Stimulated activated CD4-positive, alpha-beta T cell treated with anti-CD3 and anti-CD28 coated beads, Interleukin-15, amount 100 ng/mL, for 48 hours (primary cell): ENCODE measurements at regions not wholly inside any gene's neighbourhood (a gene's known extent, or its start where the extent isn't known, plus 50 kb on each side); places are given as distances from the start of the nearest gene placed in this dataset.

Experiments used
- DNase-seq, 2 donors: peaks; one replicate each; pipeline ENCODE4 v3.0.0-alpha.2; 2020; ENCODE audit warnings: low read depth in 2 of 2

- no peak for DNase-seq
Observed at GRCh38 chr3:72437661-72438406, 410.4 kb downstream of the SHQ1 start.

- no peak for DNase-seq
Observed at GRCh38 chr3:72436863-72437592, 411.2 kb downstream of the SHQ1 start.

GRCh38 chr3:72434296-72434695 lies 413.9 kb downstream of the SHQ1 start:
- no peak for DNase-seq

- no peak for DNase-seq
Observed at GRCh38 chr3:72432246-72432645, 416.0 kb downstream of the SHQ1 start.

DNA sequence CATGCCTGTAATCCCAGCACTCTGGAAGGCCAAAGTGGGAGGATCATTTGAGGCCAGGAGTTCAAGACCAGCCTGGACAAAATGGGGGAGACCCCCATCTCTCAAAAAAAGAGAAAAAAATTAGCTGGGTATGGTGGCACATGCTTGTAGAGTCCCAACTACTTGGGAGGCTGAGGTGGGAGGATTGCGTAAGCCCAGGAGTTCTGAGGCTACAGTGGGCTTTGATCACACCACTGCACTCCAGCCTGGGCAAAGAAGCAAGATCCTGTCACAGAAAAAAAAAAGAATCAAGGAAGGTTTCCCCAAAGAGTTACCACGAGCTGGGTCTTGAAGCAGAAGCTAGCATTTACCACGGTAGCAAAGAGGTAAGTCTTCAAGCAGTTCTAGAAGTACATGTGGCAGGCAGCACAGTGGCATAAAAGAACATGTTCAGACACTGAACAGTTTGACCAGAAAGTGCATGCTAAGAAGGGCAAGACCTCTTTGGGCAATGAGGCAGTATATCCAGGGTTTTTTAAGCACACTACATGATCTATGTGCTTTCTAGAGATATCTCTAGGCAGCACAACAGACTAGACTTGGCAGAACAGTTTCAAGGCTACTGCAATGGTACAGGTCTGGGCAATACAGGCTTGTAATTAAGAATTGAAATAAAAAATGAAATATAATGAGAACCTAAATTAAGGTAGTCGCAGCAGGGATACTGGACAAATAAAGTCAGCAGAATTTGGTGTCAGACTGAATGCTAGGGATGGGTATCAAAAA lies 418.5 kb downstream of the SHQ1 start:
- DNase-seq = no peak

DNA sequence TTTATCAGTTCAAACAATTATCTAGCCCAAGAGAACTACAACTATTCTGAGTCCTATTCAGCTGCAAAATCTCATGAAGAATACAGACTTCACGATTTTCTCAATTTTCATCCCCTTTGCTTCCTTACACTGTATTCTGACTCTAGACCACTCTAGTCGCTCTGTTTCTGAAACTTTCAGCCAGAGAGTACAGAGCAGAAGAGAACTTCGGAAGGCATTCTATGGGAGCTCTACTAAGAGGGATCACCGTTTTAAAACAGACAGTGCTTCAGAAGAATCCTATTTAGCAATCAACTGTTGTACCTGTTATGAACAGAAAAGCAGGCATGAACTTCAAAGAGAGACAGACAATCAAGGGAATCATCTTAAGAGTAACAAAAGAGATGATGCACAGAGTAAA lies 419.4 kb downstream of the SHQ1 start:
- no peak for DNase-seq

- DNase-seq = no peak
Observed at GRCh38 chr3:72427624-72428023, 420.6 kb downstream of the SHQ1 start.

- no peak for DNase-seq
Observed at GRCh38 chr3:72426618-72427397, 421.4 kb downstream of the SHQ1 start.

DNA sequence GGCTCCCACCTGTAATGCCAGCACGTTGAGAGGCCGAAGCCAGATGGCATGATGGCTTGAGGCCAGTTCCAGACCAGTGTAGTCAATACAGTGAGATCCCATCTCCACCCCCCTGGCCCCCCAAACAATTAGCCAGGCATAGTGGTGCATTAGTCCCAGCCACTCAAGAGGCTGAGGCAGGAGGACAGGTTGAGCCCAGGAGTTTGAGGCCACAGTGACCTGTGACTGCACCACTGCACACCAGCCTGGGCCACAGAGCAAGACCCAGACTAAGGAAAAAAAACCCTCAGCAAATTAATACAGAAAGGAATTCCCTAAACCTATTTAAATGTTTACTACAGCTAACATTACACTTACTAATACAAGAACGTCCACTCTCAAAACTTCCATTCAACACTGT lies 424.6 kb downstream of the SHQ1 start:
- DNase-seq = no peak

GRCh38 chr3:72421786-72422185 lies 426.5 kb downstream of the SHQ1 start:
- no peak for DNase-seq

GRCh38 chr3:72421126-72421525 lies 427.1 kb downstream of the SHQ1 start:
- DNase-seq = no peak

- no peak for DNase-seq
Observed at GRCh38 chr3:72418856-72419255, 429.4 kb downstream of the SHQ1 start.

- DNase-seq = no peak
Observed at GRCh38 chr3:72418244-72418643, 430.0 kb downstream of the SHQ1 start.

- DNase-seq = no peak
Observed at GRCh38 chr3:72414481-72415016, 433.7 kb downstream of the SHQ1 start.

DNA sequence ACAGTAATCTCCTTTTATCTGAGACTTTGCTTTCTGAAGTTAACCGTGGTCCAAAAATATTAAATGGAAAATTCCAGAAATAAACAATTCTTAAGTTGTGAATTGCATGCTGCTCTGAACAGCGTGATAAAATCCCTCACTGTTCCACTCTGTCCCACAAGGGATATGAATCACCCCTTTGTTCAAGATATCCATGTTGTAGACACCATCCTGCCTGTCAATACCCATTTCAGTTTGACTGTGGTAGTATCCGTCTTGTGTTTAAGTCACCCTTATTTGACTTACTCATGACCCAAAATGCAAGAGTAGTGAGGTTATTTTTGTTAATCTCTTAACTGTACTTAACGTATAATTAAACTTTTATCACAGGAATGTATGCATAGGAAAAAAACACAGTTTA lies 435.0 kb downstream of the SHQ1 start:
- DNase-seq = no peak

DNA sequence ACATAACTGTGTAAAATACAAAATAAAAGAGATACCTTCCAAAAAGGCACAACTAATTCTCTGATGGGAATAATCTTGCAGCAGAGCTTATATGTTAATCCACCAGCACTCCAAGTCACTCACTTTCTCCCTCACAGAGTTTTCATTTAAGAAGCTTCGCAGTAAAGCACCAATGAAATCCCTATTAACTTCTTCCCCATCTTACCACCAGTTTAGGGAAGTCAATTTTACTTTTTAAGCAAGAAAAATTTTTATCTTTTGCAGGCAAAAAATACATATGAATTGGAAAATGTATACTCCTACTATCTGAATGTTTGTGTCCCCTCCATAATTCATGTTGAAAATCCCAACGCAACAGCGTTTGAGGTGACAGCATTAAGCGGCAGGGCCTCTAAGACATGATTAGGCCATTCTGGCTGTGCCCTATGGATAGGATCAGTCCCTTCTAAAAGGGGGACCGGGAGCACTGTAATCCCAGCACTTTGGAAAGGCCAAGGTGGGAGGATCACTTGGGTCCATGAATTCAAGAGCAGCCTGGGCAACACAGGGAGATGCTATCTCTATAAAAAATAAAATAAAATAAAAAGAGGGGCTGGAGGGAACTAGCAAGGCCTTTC lies 435.8 kb downstream of the SHQ1 start:
- no peak for DNase-seq

DNA sequence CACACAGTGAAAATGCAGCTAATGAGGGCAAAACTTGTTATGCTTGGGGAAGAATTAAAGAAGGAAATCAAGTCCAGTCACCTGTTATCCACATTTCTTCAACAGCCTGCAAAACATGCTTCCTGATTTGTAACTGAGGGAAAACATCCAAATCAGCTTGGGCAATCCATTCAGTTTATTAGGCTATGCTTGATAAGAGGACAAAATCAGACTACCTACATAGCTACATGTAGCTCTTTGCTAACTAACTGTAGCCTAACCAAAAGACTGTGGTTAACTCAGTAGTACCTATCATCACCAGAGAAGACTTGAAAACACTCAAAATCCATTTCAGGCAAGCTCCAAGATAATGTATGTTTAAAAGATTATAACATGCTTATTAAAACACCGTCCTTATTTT lies 436.4 kb downstream of the SHQ1 start:
- no peak for DNase-seq

GRCh38 chr3:72411126-72411525 lies 437.1 kb downstream of the SHQ1 start:
- no peak for DNase-seq

DNA sequence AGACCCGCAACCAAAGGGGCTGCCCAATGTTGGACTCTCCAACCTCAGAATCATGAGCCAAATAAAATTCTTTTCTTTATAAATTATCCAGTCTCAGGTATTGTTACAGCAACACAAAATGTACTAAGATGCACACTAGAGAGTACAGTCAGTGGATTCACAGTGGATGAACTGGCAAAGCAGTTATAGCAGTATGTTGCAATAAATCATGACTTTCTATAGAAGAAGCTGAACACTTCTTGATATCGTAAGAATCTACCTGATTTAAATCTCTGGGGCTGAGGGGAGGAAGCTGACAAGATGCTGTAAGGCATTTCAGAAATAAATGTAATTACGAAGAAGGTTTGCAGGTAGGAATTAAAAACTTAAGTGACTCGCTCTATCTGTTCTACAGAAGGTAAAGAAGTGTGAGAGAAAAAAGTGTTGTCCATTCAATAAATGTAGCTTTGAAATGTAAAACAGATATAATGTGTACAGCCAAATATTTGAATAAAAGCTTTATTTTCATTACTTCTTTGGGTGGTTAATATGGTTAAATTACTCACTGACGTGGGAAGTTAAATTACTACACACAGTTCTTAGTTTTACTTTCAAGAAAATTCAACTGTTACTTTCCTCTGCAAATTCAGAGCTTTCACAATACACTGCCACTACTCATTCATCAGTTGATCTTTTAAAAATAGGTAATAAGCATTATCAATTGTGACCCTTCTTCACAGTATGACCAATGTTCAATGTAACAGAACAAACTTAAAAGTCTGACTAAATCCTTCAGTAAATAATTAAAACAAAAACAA lies 439.1 kb downstream of the SHQ1 start:
- no peak for DNase-seq

DNA sequence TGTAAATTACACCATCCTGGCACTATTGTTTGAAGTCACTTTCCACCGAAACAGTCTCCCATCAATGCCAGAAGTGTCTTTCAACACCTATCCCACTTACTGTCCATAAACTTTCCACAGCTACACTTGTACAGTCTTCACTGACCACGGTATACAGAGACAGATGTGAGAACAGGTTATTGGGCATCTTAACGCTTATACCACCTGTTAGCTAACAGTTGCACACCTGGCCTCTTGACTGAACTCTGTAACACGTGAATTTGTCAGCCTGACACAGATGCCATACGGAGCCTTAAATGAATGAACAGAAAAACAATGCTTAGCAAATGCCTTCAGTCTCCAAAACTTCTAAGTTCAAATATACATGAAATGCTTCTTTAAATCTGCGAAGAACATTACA lies 440.5 kb downstream of the SHQ1 start:
- no peak for DNase-seq
